GM12864 (cell line): ENCODE measurements at regions not wholly inside any gene's neighbourhood (a gene's known extent, or its start where the extent isn't known, plus 50 kb on each side); places are given as distances from the start of the nearest gene placed in this dataset.

Source experiments
- DNase-seq: peaks from one replicate; pipeline ENCODE4 v3.0.0-alpha.2; 2011; ENCODE audit warnings: low read depth
- H3K4me3 ChIP-seq: 2 replicates; pipeline ENCODE4 v1.5.1; 2011; ENCODE audit warnings: mild to moderate bottlenecking, low read depth, low read length, control low read depth
- CTCF ChIP-seq: IDR thresholded peaks from 2 replicates; pipeline ENCODE4 v1.5.1; 2011; ENCODE audit warnings: low read depth, mild to moderate bottlenecking, moderate library complexity, low read length, control low read depth, inconsistent platforms; ENCODE audit errors: missing control alignments

GRCh38 chr20:11652128-11652527, 265.6 kb upstream of the BTBD3 start:
- DNase-seq = no peak
- H3K4me3 ChIP-seq = no peak overlapping the region
- TF ChIP-seq CTCF = no peak

GRCh38 chr20:11654766-11655165, 262.9 kb upstream of the BTBD3 start:
- H3K4me3 ChIP-seq = no peak overlapping the region
- no peak for DNase-seq
- TF ChIP-seq CTCF = no peak

- TF ChIP-seq CTCF = no peak
- H3K4me3 ChIP-seq = no peak overlapping the region
- DNase-seq = no peak
Observed at GRCh38 chr20:11660673-11661072, 257.0 kb upstream of the BTBD3 start.

GRCh38 chr20:11671015-11671511, 246.6 kb upstream of the BTBD3 start:
- no peak for TF ChIP-seq CTCF
- H3K4me3 ChIP-seq = no peak overlapping the region
- no peak for DNase-seq

- no peak for DNase-seq
- TF ChIP-seq CTCF = no peak
- no peak overlapping the region for H3K4me3 ChIP-seq
Observed at GRCh38 chr20:11672959-11673358, 244.7 kb upstream of the BTBD3 start.

GRCh38 chr20:11675920-11676629, 241.6 kb upstream of the BTBD3 start:
- DNase-seq = no peak
- no peak overlapping the region for H3K4me3 ChIP-seq
- TF ChIP-seq CTCF = no peak
